ENCODE measurements at regions not wholly inside any gene's neighbourhood (a gene's known extent, or its start where the extent isn't known, plus 50 kb on each side); places are given as distances from the start of the nearest gene placed in this dataset.

- no peaks in the 10 kb centered on the region for H3K36me3 ChIP-seq (ENCODE audit: control insufficient read depth, insufficient read depth, low read length, severe bottlenecking)
- DNase-seq (ENCODE audit: low read depth): no peak
- no peaks in the 10 kb centered on the region for H3K9me3 ChIP-seq (ENCODE audit: control insufficient read depth, low read length)
- H3K9ac ChIP-seq (ENCODE audit: low read length): no peak overlapping the region
- peaks cover 7% of the 10 kb centered on the region for H3K4me1 ChIP-seq (ENCODE audit: control insufficient read depth, insufficient read depth, low read length)
- no peak overlapping the region for H3K4me3 ChIP-seq (ENCODE audit: low read length)
- H3K27me3 ChIP-seq (replicated peaks; ENCODE audit: control insufficient read depth, insufficient read depth, low read length): no peaks in the 10 kb centered on the region
Measured at GRCh38 chrX:7985568-7985967, 58.4 kb upstream of the PNPLA4 start.

GRCh38 chrX:7983581-7983980 is 56.4 kb upstream of the PNPLA4 start:
- peaks cover 7% of the 10 kb centered on the region for H3K4me1 ChIP-seq (ENCODE audit: control insufficient read depth, insufficient read depth, low read length)
- H3K27me3 ChIP-seq (replicated peaks; ENCODE audit: control insufficient read depth, insufficient read depth, low read length): no peaks in the 10 kb centered on the region
- no peak overlapping the region for H3K9ac ChIP-seq (ENCODE audit: low read length)
- H3K4me3 ChIP-seq (ENCODE audit: low read length): no peak overlapping the region
- no peaks in the 10 kb centered on the region for H3K36me3 ChIP-seq (ENCODE audit: control insufficient read depth, insufficient read depth, low read length, severe bottlenecking)
- no peak for DNase-seq (ENCODE audit: low read depth)
- H3K9me3 ChIP-seq (ENCODE audit: control insufficient read depth, low read length): no peaks in the 10 kb centered on the region
